H9 (cell line): ENCODE measurements at regions not wholly inside any gene's neighbourhood (a gene's known extent, or its start where the extent isn't known, plus 50 kb on each side); places are given as distances from the start of the nearest gene placed in this dataset.

ENCODE experiments used
- DNase-seq: peaks from one replicate; pipeline ENCODE4 v3.0.0-alpha.2; 2017
- H2AFZ ChIP-seq: one replicate; pipeline ENCODE4 v1.6.1; 2013; ENCODE audit warnings: mild to moderate bottlenecking, low read length, control low read depth, moderate library complexity
- H2AK5ac ChIP-seq: 2 replicates; pipeline ENCODE4 v1.6.1; 2013; ENCODE audit warnings: low read length, control low read depth, mixed read lengths; ENCODE audit not compliant: insufficient read length
- H2BK120ac ChIP-seq: one replicate; pipeline ENCODE4 v1.6.1; 2013; ENCODE audit warnings: low read depth, mild to moderate bottlenecking, low read length, control low read depth, inconsistent platforms; ENCODE audit not compliant: poor library complexity, severe bottlenecking
- H2BK12ac ChIP-seq: 2 replicates; pipeline ENCODE4 v1.6.1; 2013; ENCODE audit warnings: low read length, control low read depth, mixed read lengths, low read depth; ENCODE audit not compliant: insufficient read length
- H2BK15ac ChIP-seq: 2 replicates; pipeline ENCODE4 v1.6.1; 2013; ENCODE audit warnings: low read depth, low read length, control low read depth
- H2BK20ac ChIP-seq: one replicate; pipeline ENCODE4 v1.6.1; 2013; ENCODE audit warnings: low read depth, mild to moderate bottlenecking, low read length, control low read depth, inconsistent platforms; ENCODE audit not compliant: poor library complexity, severe bottlenecking
- H2BK5ac ChIP-seq: 2 replicates; pipeline ENCODE4 v1.6.1; 2013; ENCODE audit warnings: low read length, control low read depth, mixed read lengths; ENCODE audit not compliant: insufficient read length
- H3K14ac ChIP-seq: 2 replicates; pipeline ENCODE4 v1.6.1; 2013; ENCODE audit warnings: low read length, control low read depth; ENCODE audit not compliant: insufficient read depth
- H3K18ac ChIP-seq: 2 replicates; pipeline ENCODE4 v1.6.1; 2013; ENCODE audit warnings: low read depth, mild to moderate bottlenecking, mixed read lengths, low read length, control low read depth; ENCODE audit not compliant: insufficient read length
- H3K23ac ChIP-seq: 2 replicates; pipeline ENCODE4 v1.6.1; 2013; ENCODE audit warnings: low read length, control low read depth, mixed read lengths, low read depth; ENCODE audit not compliant: insufficient read length
- H3K23me2 ChIP-seq: 2 replicates; pipeline ENCODE4 v1.6.1; 2013; ENCODE audit warnings: low read depth, mild to moderate bottlenecking, mixed read lengths, low read length, control low read depth; ENCODE audit not compliant: insufficient read length, poor library complexity, severe bottlenecking
- H3K27ac ChIP-seq: 2 replicates; pipeline ENCODE4 v1.5.1; 2013; ENCODE audit warnings: low read length, control low read depth, mixed read lengths, low read depth; ENCODE audit not compliant: insufficient read length
- H3K27me3 ChIP-seq: 2 replicates; pipeline ENCODE4 v1.6.1; 2013; ENCODE audit warnings: low read length, control low read depth, inconsistent platforms; ENCODE audit not compliant: insufficient read depth
- H3K4ac ChIP-seq: 2 replicates; pipeline ENCODE4 v1.6.1; 2013; ENCODE audit warnings: low read depth, mild to moderate bottlenecking, control low read depth, inconsistent platforms, low read length, moderate library complexity
- H3K4me1 ChIP-seq: 2 replicates; pipeline ENCODE4 v1.6.1; 2013; ENCODE audit warnings: low read length, control low read depth, inconsistent platforms; ENCODE audit not compliant: insufficient read depth
- H3K4me2 ChIP-seq: 2 replicates; pipeline ENCODE4 v1.6.1; 2013; ENCODE audit warnings: low read length, control low read depth, mixed read lengths; ENCODE audit not compliant: insufficient read length, insufficient read depth
- H3K56ac ChIP-seq: 2 replicates; pipeline ENCODE4 v1.6.1; 2013; ENCODE audit warnings: low read depth, mild to moderate bottlenecking, mixed read lengths, low read length, control low read depth; ENCODE audit not compliant: insufficient read length
- H3K79me1 ChIP-seq: 2 replicates; pipeline ENCODE4 v1.6.1; 2013; ENCODE audit warnings: low read depth, mild to moderate bottlenecking, moderate library complexity, low read length, control low read depth, inconsistent platforms; ENCODE audit not compliant: insufficient read depth, poor library complexity, severe bottlenecking
- H3K79me2 ChIP-seq: 2 replicates; pipeline ENCODE4 v1.6.1; 2013; ENCODE audit warnings: low read length, control low read depth, inconsistent platforms; ENCODE audit not compliant: insufficient read depth
- H3K9ac ChIP-seq: 2 replicates; pipeline ENCODE4 v1.6.1; 2013; ENCODE audit warnings: low read length, control low read depth, mixed read lengths; ENCODE audit not compliant: insufficient read length; ENCODE audit errors: extremely low read depth
- H3K9me3 ChIP-seq: one replicate; pipeline ENCODE4 v1.6.1; 2013; ENCODE audit warnings: low read depth, low read length, inconsistent platforms; ENCODE audit not compliant: control insufficient read depth
- H3T11ph ChIP-seq: one replicate; pipeline ENCODE4 v1.6.1; 2013; ENCODE audit warnings: mild to moderate bottlenecking, low read length, control low read depth, inconsistent platforms
- H4K20me1 ChIP-seq: one replicate; pipeline ENCODE4 v1.6.1; 2013; ENCODE audit not compliant: control insufficient read depth, insufficient read length, insufficient read depth
- H4K5ac ChIP-seq: 2 replicates; pipeline ENCODE4 v1.6.1; 2013; ENCODE audit warnings: low read depth, mild to moderate bottlenecking, mixed read lengths, low read length, control low read depth; ENCODE audit not compliant: insufficient read length
- H4K8ac ChIP-seq: replicated peaks from 2 replicates; pipeline ENCODE4 v1.6.1; 2013; ENCODE audit warnings: low read length, control low read depth, mixed read lengths, low read depth; ENCODE audit not compliant: insufficient read length
- H4K91ac ChIP-seq: 2 replicates; pipeline ENCODE4 v1.6.1; 2013; ENCODE audit warnings: low read depth, mild to moderate bottlenecking, moderate library complexity, mixed read lengths, low read length, control low read depth; ENCODE audit not compliant: insufficient read length
- H3K27ac Mint-ChIP-seq, 3 experiments: 2 replicates in 2 of 3; 3 replicates in 1 of 3; pipeline ENCODE4 v1.8.0; 2020 to 2021; ENCODE audit warnings: mixed read lengths in 3 of 3, mild to moderate bottlenecking in 1 of 3, moderate library complexity in 1 of 3
- H3K27me3 Mint-ChIP-seq: 2 replicates; pipeline ENCODE4 v1.8.0; 2021; ENCODE audit warnings: low read depth, mild to moderate bottlenecking, moderate library complexity, mixed read lengths
- H3K36me3 Mint-ChIP-seq, 3 experiments: 2 replicates in 2 of 3; 3 replicates in 1 of 3; pipeline ENCODE4 v1.8.0; 2020 to 2021; ENCODE audit warnings: low read depth in 3 of 3, mixed read lengths in 3 of 3; ENCODE audit not compliant: insufficient read depth in 1 of 3
- H3K4me1 Mint-ChIP-seq, 2 experiments: 2 replicates each; pipeline ENCODE4 v1.8.0; 2020; ENCODE audit warnings: mixed read lengths in 2 of 2
- H3K4me3 Mint-ChIP-seq, 2 experiments: 2 replicates in 1 of 2; 3 replicates in 1 of 2; pipeline ENCODE4 v1.8.0; 2020 to 2021; ENCODE audit warnings: mild to moderate bottlenecking in 2 of 2, mixed read lengths in 2 of 2, moderate library complexity in 1 of 2
- H3K9me3 Mint-ChIP-seq, 2 experiments: 2 replicates in 1 of 2; 3 replicates in 1 of 2; pipeline ENCODE4 v1.8.0; 2020; ENCODE audit warnings: mild to moderate bottlenecking in 2 of 2, mixed read lengths in 2 of 2, moderate library complexity in 1 of 2
- WGBS: extraction: QIAGEN DNeasy Blood & Tissue Kit; methylation state at CpG from one replicate; pipeline ENCODE4 v1.1.7; 2013; ENCODE audit warnings: missing lambda C conversion rate, low lambda C conversion rate, mixed read lengths; ENCODE audit not compliant: insufficient read length; ENCODE audit errors: extremely low coverage; 5-methylcytosine and 5-hydroxymethylcytosine counted together
- TF ChIP-seq, protein P1 (sequence below): fragments of 200-600 bp; sonication (generic); conservative IDR thresholded peaks from 3 replicates; pipeline ENCODE4 v1.8.0; 2021; ENCODE audit warnings: antibody characterized with exemption, mild to moderate bottlenecking

GRCh38 chr3:181210275-181210674 lies 220.7 kb upstream of the DNAJC19 start:
- no CpG with 5 or more reads among the region's 2 CpGs for WGBS
- Histone ChIP-seq H3K4ac (no peak overlapping the region), H2BK120ac (no peak overlapping the region), H3K9ac (no peak overlapping the region), H4K8ac (no peak overlapping the region), H2AFZ (no peak overlapping the region), H3K4me2 (no peak overlapping the region), H2BK20ac (no peak overlapping the region), H4K5ac (no peak overlapping the region), H2AK5ac (no peak overlapping the region), H2BK5ac (no peak overlapping the region), H3K27me3 (no peaks in the 10 kb centered on the region), H2BK15ac (no peak overlapping the region), H2BK12ac (no peak overlapping the region), H3K79me1 (no peaks in the 10 kb centered on the region), H3K14ac (no peak overlapping the region), H3K4me1 (no peaks in the 10 kb centered on the region), H3K9me3 (no peaks in the 10 kb centered on the region), H3K18ac (no peak overlapping the region), H3K23me2 (no peaks in the 10 kb centered on the region), H3K27ac (no peak overlapping the region), H4K91ac (no peak overlapping the region), H4K20me1 (no peaks in the 10 kb centered on the region), H3K23ac (no peak overlapping the region), H3K56ac (no peak overlapping the region), H3K79me2 (no peaks in the 10 kb centered on the region), H3T11ph (no peak overlapping the region)
- H3K4me1 Mint-ChIP-seq = peaks cover 2 to 3% of the 10 kb centered on the region in 2 experiments; a peak in 2 of 4 replicates
- H3K27ac Mint-ChIP-seq = no peak overlapping the region
- no peaks in the 10 kb centered on the region for H3K9me3 Mint-ChIP-seq
- H3K27me3 Mint-ChIP-seq = no peaks in the 10 kb centered on the region
- H3K36me3 Mint-ChIP-seq = no peaks in the 10 kb centered on the region
- TF ChIP-seq, protein P1, sequence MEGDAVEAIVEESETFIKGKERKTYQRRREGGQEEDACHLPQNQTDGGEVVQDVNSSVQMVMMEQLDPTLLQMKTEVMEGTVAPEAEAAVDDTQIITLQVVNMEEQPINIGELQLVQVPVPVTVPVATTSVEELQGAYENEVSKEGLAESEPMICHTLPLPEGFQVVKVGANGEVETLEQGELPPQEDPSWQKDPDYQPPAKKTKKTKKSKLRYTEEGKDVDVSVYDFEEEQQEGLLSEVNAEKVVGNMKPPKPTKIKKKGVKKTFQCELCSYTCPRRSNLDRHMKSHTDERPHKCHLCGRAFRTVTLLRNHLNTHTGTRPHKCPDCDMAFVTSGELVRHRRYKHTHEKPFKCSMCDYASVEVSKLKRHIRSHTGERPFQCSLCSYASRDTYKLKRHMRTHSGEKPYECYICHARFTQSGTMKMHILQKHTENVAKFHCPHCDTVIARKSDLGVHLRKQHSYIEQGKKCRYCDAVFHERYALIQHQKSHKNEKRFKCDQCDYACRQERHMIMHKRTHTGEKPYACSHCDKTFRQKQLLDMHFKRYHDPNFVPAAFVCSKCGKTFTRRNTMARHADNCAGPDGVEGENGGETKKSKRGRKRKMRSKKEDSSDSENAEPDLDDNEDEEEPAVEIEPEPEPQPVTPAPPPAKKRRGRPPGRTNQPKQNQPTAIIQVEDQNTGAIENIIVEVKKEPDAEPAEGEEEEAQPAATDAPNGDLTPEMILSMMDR = peak; percentile 73
- no peak for DNase-seq
- no peak overlapping the region for H3K4me3 Mint-ChIP-seq
